Iris pigment epithelial cell (primary cell): ENCODE measurements at regions not wholly inside any gene's neighbourhood (a gene's known extent, or its start where the extent isn't known, plus 50 kb on each side); places are given as distances from the start of the nearest gene placed in this dataset.

ENCODE experiments used
- DNase-seq: peaks from one replicate; pipeline ENCODE4 v3.0.0-alpha.2; 2011; ENCODE audit warnings: low read depth

GRCh38 chrX:145631461-145631951 lies 186.1 kb upstream of the SLITRK2 start:
- DNase-seq: no peak

- no peak for DNase-seq
Measured at GRCh38 chrX:145654486-145654885, 163.1 kb upstream of the SLITRK2 start.

- DNase-seq: no peak
Measured at GRCh38 chrX:145673841-145674240, 143.8 kb upstream of the SLITRK2 start.

- no peak for DNase-seq
Measured at GRCh38 chrX:145677109-145677817, 140.4 kb upstream of the SLITRK2 start.

GRCh38 chrX:145682518-145683298 lies 134.9 kb upstream of the SLITRK2 start:
- DNase-seq: no peak

- DNase-seq: no peak
Measured at GRCh38 chrX:145687146-145687545, 130.5 kb upstream of the SLITRK2 start.

GRCh38 chrX:145687707-145688106 lies 129.9 kb upstream of the SLITRK2 start:
- no peak for DNase-seq

- no peak for DNase-seq
Measured at GRCh38 chrX:145694048-145694447, 123.6 kb upstream of the SLITRK2 start.

GRCh38 chrX:145715641-145716138 lies 101.9 kb upstream of the SLITRK2 start:
- no peak for DNase-seq

- no peak for DNase-seq
Measured at GRCh38 chrX:145716226-145716625, 101.4 kb upstream of the SLITRK2 start.

- no peak for DNase-seq
Measured at GRCh38 chrX:145727476-145727875, 90.2 kb upstream of the SLITRK2 start.

- DNase-seq: peak; percentile 11
Measured at GRCh38 chrX:145729635-145730034, 88.0 kb upstream of the SLITRK2 start.

GRCh38 chrX:145735036-145735435 lies 82.6 kb upstream of the SLITRK2 start:
- DNase-seq: peak; percentile 10

GRCh38 chrX:145751943-145752342 lies 65.7 kb upstream of the SLITRK2 start:
- DNase-seq: peak; percentile 1
